ENCODE measurements at regions not wholly inside any gene's neighbourhood (a gene's known extent, or its start where the extent isn't known, plus 50 kb on each side); places are given as distances from the start of the nearest gene placed in this dataset.

DNA sequence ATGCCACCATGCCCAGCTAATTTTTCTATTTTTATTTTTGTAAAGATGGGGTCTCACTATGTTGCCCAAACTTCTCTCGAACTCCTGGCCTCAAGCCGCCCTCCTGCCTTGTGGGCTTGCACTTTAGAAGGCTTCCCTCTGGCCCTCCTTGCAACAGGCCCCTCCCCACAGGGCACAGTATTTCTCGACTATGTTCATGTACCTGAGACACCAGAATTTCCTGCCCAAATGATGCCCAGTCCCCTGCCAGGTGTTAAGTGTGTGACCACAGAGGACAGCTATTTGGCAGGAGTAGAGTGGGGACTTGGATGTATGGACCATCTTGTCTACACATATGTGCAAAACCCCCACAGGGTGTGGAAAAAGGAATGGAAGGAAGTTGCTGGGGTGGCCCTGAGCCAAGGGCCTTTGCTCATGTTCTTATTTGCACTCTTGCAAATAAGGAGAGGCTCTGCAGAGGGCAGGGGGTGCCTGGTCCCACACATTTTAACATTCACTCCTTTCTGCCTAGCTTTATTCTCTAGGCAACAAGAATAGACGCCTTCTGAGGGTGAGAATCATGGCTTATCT, 168.4 kb upstream of the PODXL start:
- Histone ChIP-seq H3K4me3 (no peak overlapping the region), H3K4me2 (no peak overlapping the region), H3K27ac (no peak overlapping the region), H3K9ac (no peak overlapping the region), H3K4me1 (no peaks in the 10 kb centered on the region), H3K36me3 (no peaks in the 10 kb centered on the region), H3K9me3 (peaks cover 14% of the 10 kb centered on the region), H4K20me1 (no peaks in the 10 kb centered on the region), H3K27me3 (no peaks in the 10 kb centered on the region)
- TF ChIP-seq Cebpa-rat (IDR thresholded peaks at IDR 0.05): no peak

- Histone ChIP-seq H3K4me1 (no peaks in the 10 kb centered on the region), H3K4me2 (no peak overlapping the region), H3K9ac (no peak overlapping the region), H3K27ac (no peak overlapping the region), H3K9me3 (peaks cover 8% of the 10 kb centered on the region), H3K4me3 (no peak overlapping the region), H3K36me3 (no peaks in the 10 kb centered on the region), H3K27me3 (no peaks in the 10 kb centered on the region), H4K20me1 (no peaks in the 10 kb centered on the region)
- no peak for TF ChIP-seq Cebpa-rat (IDR thresholded peaks at IDR 0.05)
Observed at GRCh38 chr7:131723926-131724325, 167.5 kb upstream of the PODXL start.

DNA sequence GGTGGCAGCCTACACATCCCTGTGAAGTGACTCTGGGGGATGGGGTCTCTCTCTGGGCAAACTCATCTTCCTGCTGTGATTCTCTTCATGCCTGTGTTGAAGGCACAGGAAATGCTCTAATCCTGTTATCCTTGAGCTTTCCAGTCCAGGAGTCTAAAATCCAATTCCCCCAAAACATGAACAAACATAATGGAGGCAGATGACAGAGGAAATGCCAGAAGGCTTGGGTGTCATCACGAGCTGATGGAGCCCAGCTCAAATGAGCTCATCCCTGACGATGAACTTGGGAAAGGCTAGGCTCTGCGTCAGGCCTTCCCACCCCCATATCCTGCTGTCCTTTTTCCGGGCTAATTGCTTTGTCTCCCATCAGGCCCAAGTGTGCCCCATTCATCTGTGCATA, 165.9 kb upstream of the PODXL start:
- Histone ChIP-seq H3K9me3 (no peaks in the 10 kb centered on the region), H3K4me1 (no peaks in the 10 kb centered on the region), H3K27me3 (no peaks in the 10 kb centered on the region), H3K9ac (no peak overlapping the region), H3K36me3 (no peaks in the 10 kb centered on the region), H3K4me2 (no peak overlapping the region), H3K4me3 (no peak overlapping the region), H4K20me1 (no peaks in the 10 kb centered on the region), H3K27ac (no peak overlapping the region)
- no peak for TF ChIP-seq Cebpa-rat (IDR thresholded peaks at IDR 0.05)

GRCh38 chr7:131721660-131722059, 165.2 kb upstream of the PODXL start:
- no peak overlapping the region for H3K27ac ChIP-seq
- no peak overlapping the region for H3K4me2 ChIP-seq
- H3K36me3 ChIP-seq: no peaks in the 10 kb centered on the region
- H3K4me3 ChIP-seq: no peak overlapping the region
- H3K9ac ChIP-seq: no peak overlapping the region
- no peak for TF ChIP-seq Cebpa-rat (IDR thresholded peaks at IDR 0.05)
- no peaks in the 10 kb centered on the region for H3K27me3 ChIP-seq
- H4K20me1 ChIP-seq: no peaks in the 10 kb centered on the region
- no peaks in the 10 kb centered on the region for H3K4me1 ChIP-seq
- H3K9me3 ChIP-seq: no peaks in the 10 kb centered on the region

DNA sequence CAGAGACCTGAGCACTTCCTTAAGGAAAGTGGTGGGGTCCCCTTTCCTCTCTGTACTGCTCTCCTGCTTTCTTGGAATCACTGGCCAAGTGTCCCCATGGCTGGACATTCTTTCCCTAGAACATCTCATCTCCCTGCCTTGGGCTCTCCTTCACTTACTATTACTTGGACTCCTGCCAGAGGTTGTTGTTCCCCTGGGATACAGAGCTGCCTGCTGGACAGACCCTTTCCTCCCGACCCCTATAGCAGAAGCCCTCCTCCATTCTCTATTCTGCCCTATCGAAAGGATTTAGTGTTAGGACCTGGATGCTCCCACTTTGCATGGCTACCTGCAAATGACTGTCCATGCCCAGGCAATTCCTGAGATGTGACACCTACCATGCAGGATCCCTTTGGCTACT, 164.3 kb upstream of the PODXL start:
- peaks cover 4% of the 10 kb centered on the region; the same call in 1 of the 2 replicates for H3K4me1 ChIP-seq
- no peak overlapping the region for H3K4me2 ChIP-seq
- H3K27me3 ChIP-seq: no peaks in the 10 kb centered on the region
- no peak overlapping the region for H3K9ac ChIP-seq
- no peaks in the 10 kb centered on the region for H3K9me3 ChIP-seq
- no peak for TF ChIP-seq Cebpa-rat (IDR thresholded peaks at IDR 0.05)
- no peaks in the 10 kb centered on the region for H3K36me3 ChIP-seq
- no peaks in the 10 kb centered on the region for H4K20me1 ChIP-seq
- no peak overlapping the region for H3K4me3 ChIP-seq
- no peak overlapping the region for H3K27ac ChIP-seq

DNA sequence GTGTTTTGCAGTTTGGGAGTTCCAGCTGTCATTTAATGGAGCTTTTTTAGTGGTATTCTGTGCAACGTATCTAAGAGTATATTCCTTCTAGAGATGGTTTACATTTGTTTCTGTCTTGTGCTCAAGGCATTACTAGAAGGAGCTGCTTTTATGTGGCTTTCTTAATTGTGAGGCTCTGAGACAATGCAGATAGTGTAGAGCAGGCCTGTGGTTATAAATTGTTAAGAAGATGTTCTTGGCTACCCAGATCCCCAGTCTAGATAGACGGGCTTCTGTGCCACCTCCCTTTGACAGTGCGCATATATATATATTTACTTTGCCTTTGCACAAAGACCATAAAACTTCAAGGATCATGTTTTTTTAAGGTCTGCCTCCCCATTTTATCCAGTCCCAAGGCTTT, 160.8 kb upstream of the PODXL start:
- no peak overlapping the region for H3K4me3 ChIP-seq

DNA sequence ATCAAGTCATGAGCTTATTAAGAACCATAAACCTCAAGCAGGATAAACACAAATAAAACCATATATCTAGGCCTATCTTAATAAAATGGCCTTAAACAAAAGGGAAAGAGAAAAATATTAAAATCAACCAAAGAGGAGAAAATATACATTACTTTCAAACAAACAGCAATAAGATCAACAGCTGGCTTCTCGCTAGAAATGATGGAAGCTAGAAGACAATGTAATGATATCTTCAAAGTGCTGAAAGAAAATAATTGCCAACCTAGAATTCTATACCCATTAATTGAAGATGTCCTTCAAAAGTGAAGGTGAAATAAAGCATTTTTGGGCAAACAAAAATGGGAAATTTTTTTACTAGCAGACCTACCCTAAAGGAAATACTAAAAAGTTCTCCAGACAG, 142.9 kb upstream of the PODXL start:
- Histone ChIP-seq H4K20me1 (no peaks in the 10 kb centered on the region), H3K36me3 (no peaks in the 10 kb centered on the region), H3K9me3 (peaks cover 13% of the 10 kb centered on the region), H3K27ac (no peak overlapping the region), H3K4me2 (no peak overlapping the region), H3K9ac (no peak overlapping the region), H3K27me3 (no peaks in the 10 kb centered on the region), H3K4me3 (no peak overlapping the region), H3K4me1 (no peaks in the 10 kb centered on the region)
- TF ChIP-seq Cebpa-rat (IDR thresholded peaks at IDR 0.05): no peak

More for the DNA sequence above, 160.8 kb upstream of the PODXL start:
- no peak for TF ChIP-seq Cebpa-rat (IDR thresholded peaks at IDR 0.05)
- Histone ChIP-seq H3K9me3 (no peaks in the 10 kb centered on the region), H3K36me3 (no peaks in the 10 kb centered on the region), H4K20me1 (no peaks in the 10 kb centered on the region), H3K9ac (no peak overlapping the region), H3K27me3 (no peaks in the 10 kb centered on the region), H3K27ac (no peak overlapping the region), H3K4me2 (no peak overlapping the region), H3K4me1 (peaks cover 9% of the 10 kb centered on the region; the same call in 1 of the 2 replicates)

- Histone ChIP-seq H3K27me3 (no peaks in the 10 kb centered on the region), H3K36me3 (no peaks in the 10 kb centered on the region), H4K20me1 (no peaks in the 10 kb centered on the region), H3K4me1 (peaks cover 13% of the 10 kb centered on the region), H3K4me2 (no peak overlapping the region), H3K27ac (no peak overlapping the region), H3K9me3 (no peaks in the 10 kb centered on the region), H3K9ac (no peak overlapping the region), H3K4me3 (no peak overlapping the region)
- TF ChIP-seq Cebpa-rat (IDR thresholded peaks at IDR 0.05): no peak
Observed at GRCh38 chr7:131692131-131692960, 135.9 kb upstream of the PODXL start.

- Histone ChIP-seq H3K27me3 (no peaks in the 10 kb centered on the region), H3K9me3 (no peaks in the 10 kb centered on the region), H3K4me1 (peaks cover 13% of the 10 kb centered on the region), H3K27ac (no peak overlapping the region), H3K9ac (no peak overlapping the region), H3K4me3 (no peak overlapping the region), H3K36me3 (no peaks in the 10 kb centered on the region), H4K20me1 (no peaks in the 10 kb centered on the region), H3K4me2 (no peak overlapping the region)
- no peak for TF ChIP-seq Cebpa-rat (IDR thresholded peaks at IDR 0.05)
Observed at GRCh38 chr7:131691454-131692130, 135.2 kb upstream of the PODXL start.

DNA sequence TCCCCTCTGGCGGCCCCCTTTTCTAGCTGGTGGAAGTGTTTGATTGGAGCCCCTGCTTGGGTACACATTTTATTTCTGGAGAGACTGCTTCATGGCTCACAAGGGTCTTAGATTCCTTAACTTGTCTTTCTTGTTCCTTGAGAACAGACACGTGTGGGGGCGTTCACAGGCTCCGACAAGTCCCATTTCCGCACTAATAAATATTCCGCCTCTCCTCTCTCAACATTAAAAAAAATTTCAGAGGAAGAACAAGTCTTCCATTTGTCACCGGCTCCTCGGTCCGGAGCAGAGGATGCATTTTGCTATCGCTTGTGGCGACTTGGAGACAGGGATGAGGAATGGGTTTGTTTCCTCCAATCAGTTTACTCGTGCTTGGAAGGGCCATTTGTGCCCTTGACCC, 134.0 kb upstream of the PODXL start:
- Histone ChIP-seq H3K36me3 (no peaks in the 10 kb centered on the region), H3K9ac (no peak overlapping the region), H3K4me3 (no peak overlapping the region), H3K9me3 (no peaks in the 10 kb centered on the region), H3K4me2 (no peak overlapping the region), H3K27ac (no peak overlapping the region), H3K27me3 (no peaks in the 10 kb centered on the region), H4K20me1 (no peaks in the 10 kb centered on the region), H3K4me1 (peaks cover 13% of the 10 kb centered on the region)
- TF ChIP-seq Cebpa-rat (IDR thresholded peaks at IDR 0.05): no peak

Data from BLaER1 (cell line).